Suprapubic skin (tissue), 4 donors: ENCODE measurements at regions not wholly inside any gene's neighbourhood (a gene's known extent, or its start where the extent isn't known, plus 50 kb on each side); places are given as distances from the start of the nearest gene placed in this dataset.

ENCODE experiments used
- DNase-seq, 2 donors: peaks; one replicate each; pipeline ENCODE4 v3.0.0-alpha.2; 2019; ENCODE audit warnings: low spot score in 2 of 2
- H3K27ac ChIP-seq: fragments of 200-600 bp; sonication (generic); one replicate; pipeline ENCODE4 v1.5.1; 2019
- H3K27me3 ChIP-seq: fragments of 200-600 bp; sonication (generic); one replicate; pipeline ENCODE4 v1.5.1; 2019
- H3K36me3 ChIP-seq: fragments of 200-600 bp; sonication (generic); one replicate; pipeline ENCODE4 v1.5.1; 2019
- H3K4me1 ChIP-seq: fragments of 200-600 bp; sonication (generic); one replicate; pipeline ENCODE4 v1.5.1; 2019
- H3K4me3 ChIP-seq: fragments of 200-600 bp; sonication (generic); one replicate; pipeline ENCODE4 v1.5.1; 2019; ENCODE audit warnings: mild to moderate bottlenecking
- H3K9me3 ChIP-seq: fragments of 200-600 bp; sonication (generic); one replicate; pipeline ENCODE4 v1.5.1; 2019
- CTCF ChIP-seq, 2 donors: fragments of 200-600 bp in 1 of 2; fragments of 450-650 bp in 1 of 2; sonication (generic) in 1 of 2; IDR thresholded peaks; one replicate each; pipeline ENCODE4 v1.5.1; 2016 to 2019; ENCODE audit warnings: antibody characterized with exemption in 2 of 2, mild to moderate bottlenecking in 1 of 2, moderate library complexity in 1 of 2
- EP300 ChIP-seq: sonication (generic); formaldehyde crosslinking; IDR thresholded peaks from one replicate; pipeline ENCODE4 v1.6.1; 2017; ENCODE audit warnings: antibody characterized with exemption
- POLR2A ChIP-seq, 2 donors: fragments of 450-650 bp; IDR thresholded peaks; one replicate each; pipeline ENCODE4 v1.6.1; 2017; ENCODE audit warnings: antibody characterized with exemption in 2 of 2, mild to moderate bottlenecking in 2 of 2, moderate library complexity in 2 of 2
- POLR2AphosphoS5 ChIP-seq, 3 donors: sonication (generic); formaldehyde crosslinking; IDR thresholded peaks; one replicate each; pipeline ENCODE4 v1.6.1; 2017; ENCODE audit warnings: antibody characterized with exemption in 3 of 3
- WGBS: methylation state at CpG from one replicate; pipeline ENCODE4 v1.1.5; 2018; 5-methylcytosine and 5-hydroxymethylcytosine counted together

- no peak for TF ChIP-seq EP300
- no peak for TF ChIP-seq POLR2A (IDR thresholded peaks at IDR 0.05)
- TF ChIP-seq POLR2AphosphoS5 (IDR thresholded peaks at IDR 0.05) = no peak
- TF ChIP-seq CTCF (IDR thresholded peaks at IDR 0.05) = no peak
- Histone ChIP-seq H3K4me3 (no peak overlapping the region), H3K4me1 (no peaks in the 10 kb centered on the region), H3K27ac (no peak overlapping the region), H3K27me3 (no peaks in the 10 kb centered on the region), H3K36me3 (no peaks in the 10 kb centered on the region), H3K9me3 (no peaks in the 10 kb centered on the region)
- 69% methylated on average over 3 of the region's 3 CpGs for WGBS
- no peak for DNase-seq
These were observed 744.0 kb upstream of the CELF2 start for GRCh38 chr10:10273661-10274060.

- TF ChIP-seq POLR2A (IDR thresholded peaks at IDR 0.05) = no peak
- TF ChIP-seq POLR2AphosphoS5 (IDR thresholded peaks at IDR 0.05) = no peak
- TF ChIP-seq EP300 = no peak
- no peak for TF ChIP-seq CTCF (IDR thresholded peaks at IDR 0.05)
These were observed 737.8 kb upstream of the CELF2 start for GRCh38 chr10:10279906-10280305.

GRCh38 chr10:10292501-10292900 lies 725.2 kb upstream of the CELF2 start:
- Histone ChIP-seq H3K27me3 (no peaks in the 10 kb centered on the region), H3K4me3 (no peak overlapping the region), H3K4me1 (no peaks in the 10 kb centered on the region), H3K27ac (no peak overlapping the region), H3K36me3 (no peaks in the 10 kb centered on the region), H3K9me3 (no peaks in the 10 kb centered on the region)
- WGBS = 77% methylated on average over 4 of the region's 4 CpGs
- no peak for DNase-seq
- TF ChIP-seq POLR2AphosphoS5 (IDR thresholded peaks at IDR 0.05) (no peak), EP300 (no peak), CTCF (IDR thresholded peaks at IDR 0.05) (no peak), POLR2A (IDR thresholded peaks at IDR 0.05) (no peak)

More at GRCh38 chr10:10279906-10280305, 737.8 kb upstream of the CELF2 start:
- Histone ChIP-seq H3K4me3 (no peak overlapping the region), H3K27me3 (no peaks in the 10 kb centered on the region), H3K27ac (no peak overlapping the region), H3K4me1 (no peaks in the 10 kb centered on the region), H3K9me3 (no peaks in the 10 kb centered on the region), H3K36me3 (no peaks in the 10 kb centered on the region)
- WGBS = 75% methylated on average over 4 of the region's 4 CpGs
- DNase-seq = no peak

- TF ChIP-seq EP300 (no peak), POLR2A (IDR thresholded peaks at IDR 0.05) (no peak), CTCF (IDR thresholded peaks at IDR 0.05) (no peak), POLR2AphosphoS5 (IDR thresholded peaks at IDR 0.05) (no peak)
These were observed 724.6 kb upstream of the CELF2 start for GRCh38 chr10:10293041-10293440.

GRCh38 chr10:10293481-10293951 lies 724.2 kb upstream of the CELF2 start:
- Histone ChIP-seq H3K27me3 (no peaks in the 10 kb centered on the region), H3K4me1 (no peaks in the 10 kb centered on the region), H3K9me3 (no peaks in the 10 kb centered on the region), H3K27ac (no peak overlapping the region), H3K4me3 (no peak overlapping the region), H3K36me3 (no peaks in the 10 kb centered on the region)
- DNase-seq = no peak
- no peak for TF ChIP-seq POLR2A (IDR thresholded peaks at IDR 0.05)
- TF ChIP-seq POLR2AphosphoS5 (IDR thresholded peaks at IDR 0.05) = no peak
- TF ChIP-seq CTCF (IDR thresholded peaks at IDR 0.05) = no peak
- no peak for TF ChIP-seq EP300
- 25% methylated on average over 7 of the region's 7 CpGs for WGBS

More at GRCh38 chr10:10293041-10293440, 724.6 kb upstream of the CELF2 start:
- no peaks in the 10 kb centered on the region for H3K27me3 ChIP-seq
- H3K4me1 ChIP-seq = no peaks in the 10 kb centered on the region
- no peak overlapping the region for H3K27ac ChIP-seq
- 10% methylated on average over 1 of the region's 1 CpG for WGBS
- no peaks in the 10 kb centered on the region for H3K36me3 ChIP-seq
- no peaks in the 10 kb centered on the region for H3K9me3 ChIP-seq
- DNase-seq = no peak
- H3K4me3 ChIP-seq = no peak overlapping the region
